GM12875 (cell line): ENCODE measurements at regions not wholly inside any gene's neighbourhood (a gene's known extent, or its start where the extent isn't known, plus 50 kb on each side); places are given as distances from the start of the nearest gene placed in this dataset.

Source experiments
- H3K4me3 ChIP-seq: one replicate; pipeline ENCODE4 v1.5.1; 2011; ENCODE audit warnings: low read depth, low read length, control low read depth
- TF ChIP-seq, protein P1 (sequence below): IDR thresholded peaks from 2 replicates; pipeline ENCODE4 v1.5.1; 2011; ENCODE audit warnings: low read depth, mild to moderate bottlenecking, control low read depth, inconsistent platforms, low read length, moderate library complexity, borderline replicate concordance; ENCODE audit not compliant: insufficient read depth

DNA sequence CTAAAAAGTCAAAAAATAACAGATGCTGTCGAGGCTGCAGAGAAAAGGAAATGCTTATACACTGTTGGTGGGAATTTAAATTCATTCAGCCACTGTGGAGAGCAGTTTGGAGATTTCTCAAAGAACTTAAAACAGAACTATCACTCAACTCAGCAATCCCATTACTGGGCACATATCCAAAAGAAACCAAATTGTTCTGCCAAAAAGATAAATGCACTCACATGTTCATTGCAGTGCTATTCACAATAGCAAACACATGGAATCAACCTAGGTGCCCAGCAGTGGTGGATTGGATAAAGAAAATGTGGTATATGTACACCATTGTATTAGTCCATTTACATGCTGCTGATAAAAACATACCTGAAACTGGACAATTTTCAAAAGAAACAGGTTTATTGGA lies 116.0 kb upstream of the VGLL2 start:
- no peak overlapping the region for H3K4me3 ChIP-seq
- TF ChIP-seq, protein P1, sequence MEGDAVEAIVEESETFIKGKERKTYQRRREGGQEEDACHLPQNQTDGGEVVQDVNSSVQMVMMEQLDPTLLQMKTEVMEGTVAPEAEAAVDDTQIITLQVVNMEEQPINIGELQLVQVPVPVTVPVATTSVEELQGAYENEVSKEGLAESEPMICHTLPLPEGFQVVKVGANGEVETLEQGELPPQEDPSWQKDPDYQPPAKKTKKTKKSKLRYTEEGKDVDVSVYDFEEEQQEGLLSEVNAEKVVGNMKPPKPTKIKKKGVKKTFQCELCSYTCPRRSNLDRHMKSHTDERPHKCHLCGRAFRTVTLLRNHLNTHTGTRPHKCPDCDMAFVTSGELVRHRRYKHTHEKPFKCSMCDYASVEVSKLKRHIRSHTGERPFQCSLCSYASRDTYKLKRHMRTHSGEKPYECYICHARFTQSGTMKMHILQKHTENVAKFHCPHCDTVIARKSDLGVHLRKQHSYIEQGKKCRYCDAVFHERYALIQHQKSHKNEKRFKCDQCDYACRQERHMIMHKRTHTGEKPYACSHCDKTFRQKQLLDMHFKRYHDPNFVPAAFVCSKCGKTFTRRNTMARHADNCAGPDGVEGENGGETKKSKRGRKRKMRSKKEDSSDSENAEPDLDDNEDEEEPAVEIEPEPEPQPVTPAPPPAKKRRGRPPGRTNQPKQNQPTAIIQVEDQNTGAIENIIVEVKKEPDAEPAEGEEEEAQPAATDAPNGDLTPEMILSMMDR = no peak

DNA sequence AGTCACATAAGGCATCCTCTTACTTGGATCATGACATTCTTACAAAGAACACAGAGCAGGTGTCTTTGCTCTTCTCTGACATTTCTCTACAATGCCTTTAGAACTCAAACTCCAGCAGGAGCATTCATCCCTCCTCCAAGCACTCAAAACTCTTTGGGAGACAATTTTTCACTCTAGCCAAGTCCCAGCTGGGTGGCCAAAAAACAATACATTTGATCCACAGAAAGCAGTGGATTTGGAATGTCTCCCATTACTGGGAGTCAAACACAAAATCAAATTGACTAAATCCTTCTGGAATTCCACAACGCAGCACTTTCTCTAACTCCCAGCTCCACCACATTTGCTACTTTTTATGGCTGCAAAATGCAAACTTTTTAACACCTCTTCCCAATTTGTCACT lies 108.6 kb upstream of the VGLL2 start:
- no peak overlapping the region for H3K4me3 ChIP-seq
- TF ChIP-seq, protein P1 = no peak

DNA sequence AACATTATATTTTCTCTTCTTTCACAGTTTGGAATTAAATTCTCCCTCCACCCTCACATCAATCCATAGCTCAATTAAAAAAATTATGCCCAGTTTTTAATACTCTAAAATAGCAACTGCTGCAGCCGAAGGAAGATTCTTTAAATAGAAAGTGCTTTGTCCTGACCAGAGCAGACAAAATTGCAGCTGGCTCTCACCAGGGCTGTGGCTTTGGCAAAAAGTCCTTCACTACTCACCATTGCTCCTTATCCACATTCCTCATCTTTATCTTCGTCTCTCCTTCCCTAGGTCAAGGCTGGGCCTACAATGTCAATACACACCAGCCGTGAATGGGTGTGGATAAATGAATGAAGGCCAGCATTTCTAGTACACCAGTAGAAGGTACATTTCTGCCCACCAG lies 107.9 kb upstream of the VGLL2 start:
- TF ChIP-seq, protein P1 = no peak
- H3K4me3 ChIP-seq = no peak overlapping the region

DNA sequence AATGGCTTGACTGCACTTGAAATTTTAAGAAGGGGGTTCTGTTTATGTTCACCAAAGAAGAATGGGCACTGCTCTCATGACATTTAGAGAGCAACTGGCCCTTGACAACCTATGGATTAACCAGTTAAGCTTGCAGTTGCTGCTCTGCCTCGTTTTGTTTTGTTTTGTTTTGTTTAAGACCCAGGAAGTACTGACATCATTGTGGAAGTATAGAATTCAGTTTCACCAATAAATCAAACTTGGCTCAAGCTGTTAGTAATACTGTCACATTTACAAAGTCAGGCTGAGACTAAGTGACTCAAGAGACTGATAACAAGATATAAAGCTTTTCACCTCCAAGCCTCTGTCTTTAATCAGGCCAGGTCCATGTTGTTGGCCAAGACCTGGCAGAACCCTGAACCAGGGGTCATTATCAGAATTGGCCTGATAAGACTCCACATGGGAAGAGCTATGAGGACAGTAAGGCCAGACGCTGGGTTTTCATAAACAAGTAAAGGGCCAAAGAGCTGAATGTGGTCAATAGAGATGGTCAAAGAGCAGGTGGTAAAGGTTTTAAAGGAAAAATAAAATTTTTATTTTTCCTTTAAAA lies 99.4 kb upstream of the VGLL2 start:
- TF ChIP-seq, protein P1 = no peak
- no peak overlapping the region for H3K4me3 ChIP-seq

DNA sequence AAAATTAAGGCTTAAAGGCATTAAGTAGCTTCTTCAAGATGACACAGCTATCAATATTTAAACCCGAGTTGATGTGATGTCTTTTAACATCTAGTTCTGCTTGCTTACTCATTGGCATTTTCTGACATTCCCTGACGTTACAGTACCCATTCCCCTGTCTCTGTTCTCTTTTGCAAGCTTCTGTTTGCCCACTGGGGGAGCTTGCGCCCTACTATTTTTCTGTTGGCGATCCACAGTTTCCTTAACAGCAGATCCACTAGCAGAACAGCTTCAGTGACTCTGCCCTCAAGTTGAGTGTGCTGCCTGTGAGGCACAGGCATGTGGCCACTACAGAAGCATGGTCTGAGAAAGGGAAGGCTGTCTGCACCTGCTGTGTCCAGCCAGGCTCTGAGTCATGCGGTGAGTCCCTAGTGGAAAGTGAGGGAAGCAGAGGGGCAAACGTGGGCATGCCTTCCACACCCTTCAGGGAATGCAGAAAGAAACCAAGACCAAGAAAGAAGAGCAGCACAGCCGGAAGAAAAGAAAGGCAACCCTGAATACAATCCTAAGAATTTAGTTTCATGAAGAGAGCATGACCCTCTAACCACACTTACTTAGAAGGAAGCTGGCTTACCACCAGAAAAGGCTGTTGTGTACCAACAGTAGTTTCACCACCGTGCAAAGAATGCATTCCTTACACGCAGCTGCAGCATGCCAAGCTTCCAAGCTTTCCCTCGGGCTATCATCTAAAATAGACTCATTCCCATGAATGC lies 97.7 kb upstream of the VGLL2 start:
- TF ChIP-seq, protein P1 = 0 out of 2 replicates have a peak, but pooled peaks have one; percentile 2
- H3K4me3 ChIP-seq = no peak overlapping the region

DNA sequence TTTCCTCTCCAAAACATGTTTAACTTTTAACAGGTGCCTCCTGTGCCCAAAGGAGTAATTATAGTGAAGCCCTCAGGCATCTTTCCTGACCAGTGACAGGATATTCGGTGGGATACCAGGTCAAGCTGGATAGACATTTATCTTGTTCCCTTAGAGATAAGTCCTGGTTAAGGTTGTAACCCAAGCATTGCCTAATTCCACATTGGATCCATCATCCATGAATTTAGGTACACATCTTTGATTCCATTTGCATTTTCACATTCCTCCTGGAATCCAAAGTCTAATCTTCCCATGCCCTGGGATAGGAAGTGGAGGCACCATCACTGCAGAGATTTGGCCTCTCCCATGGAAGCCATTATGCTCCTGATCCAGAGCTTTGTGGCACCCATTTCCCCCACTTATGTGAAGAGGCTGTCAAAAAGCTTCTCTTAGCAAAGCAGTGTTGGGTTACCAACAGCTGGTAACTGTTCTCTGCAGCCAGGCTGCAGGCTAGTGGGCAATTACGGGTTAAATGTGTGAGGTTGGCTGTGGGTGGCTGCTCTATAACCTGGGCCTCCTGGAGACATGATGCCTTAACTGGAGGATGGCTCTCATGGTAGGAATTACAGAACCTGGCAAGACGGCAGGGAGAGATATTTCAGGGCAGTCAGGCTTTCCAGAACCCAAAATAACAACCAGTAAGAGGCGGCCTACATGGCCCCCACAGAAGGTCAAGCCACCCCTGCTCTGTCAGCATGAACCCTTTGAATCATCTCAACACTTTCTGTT lies 96.9 kb upstream of the VGLL2 start:
- no peak overlapping the region for H3K4me3 ChIP-seq
- TF ChIP-seq, protein P1 = no peak
